Nephron (organoid): ENCODE measurements at regions not wholly inside any gene's neighbourhood (a gene's known extent, or its start where the extent isn't known, plus 50 kb on each side); places are given as distances from the start of the nearest gene placed in this dataset.

Experiments used
- H3K27ac Mint-ChIP-seq, 3 experiments: 2 replicates each; pipeline ENCODE4 v1.8.0; 2020; ENCODE audit warnings: mixed read lengths in 3 of 3, mild to moderate bottlenecking in 2 of 3, moderate library complexity in 1 of 3
- H3K27me3 Mint-ChIP-seq: 2 replicates; pipeline ENCODE4 v1.8.0; 2021; ENCODE audit warnings: low read depth, mild to moderate bottlenecking, moderate library complexity, mixed read lengths
- H3K36me3 Mint-ChIP-seq: 2 replicates; pipeline ENCODE4 v1.8.0; 2020; ENCODE audit warnings: low read depth, mixed read lengths
- H3K4me1 Mint-ChIP-seq: 2 replicates; pipeline ENCODE4 v1.8.0; 2020; ENCODE audit warnings: mixed read lengths
- H3K4me3 Mint-ChIP-seq, 3 experiments: 2 replicates each; pipeline ENCODE4 v1.8.0; 2020; ENCODE audit warnings: mild to moderate bottlenecking in 3 of 3, mixed read lengths in 3 of 3, moderate library complexity in 2 of 3
- H3K9me3 Mint-ChIP-seq: 2 replicates; pipeline ENCODE4 v1.8.0; 2020; ENCODE audit warnings: mixed read lengths
- TF ChIP-seq, protein P1 (sequence below), 3 experiments: fragments of 200-600 bp; sonication (generic); IDR thresholded peaks; one replicate each; pipeline ENCODE4 v1.5.0; 2021; ENCODE audit warnings: antibody characterized with exemption in 3 of 3; ENCODE audit not compliant: unreplicated experiment in 3 of 3

DNA sequence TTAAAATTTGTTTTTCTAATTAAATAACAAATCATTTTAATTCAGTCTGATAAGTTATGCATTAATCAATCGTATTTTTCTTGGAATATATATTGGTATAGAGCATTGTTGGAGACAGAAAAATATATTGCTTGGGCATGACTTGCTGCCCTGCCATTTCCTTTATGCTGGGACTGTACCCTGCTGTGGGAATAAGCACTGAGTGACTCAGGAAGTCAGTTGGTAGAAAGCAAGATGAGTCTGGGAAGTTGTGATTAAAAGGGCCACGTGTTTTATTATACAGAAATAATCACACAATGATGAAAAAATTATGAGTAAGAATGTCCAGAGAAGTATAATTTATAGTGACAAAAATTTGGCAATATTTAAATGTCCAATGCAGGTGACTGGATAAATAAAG is 139.5 kb downstream of the KIF18A start:
- Mint-ChIP-seq H3K4me1 (no peaks in the 10 kb centered on the region), H3K27ac (no peak overlapping the region), H3K4me3 (no peak overlapping the region), H3K36me3 (no peaks in the 10 kb centered on the region), H3K27me3 (no peaks in the 10 kb centered on the region), H3K9me3 (no peaks in the 10 kb centered on the region)
- TF ChIP-seq, protein P1, sequence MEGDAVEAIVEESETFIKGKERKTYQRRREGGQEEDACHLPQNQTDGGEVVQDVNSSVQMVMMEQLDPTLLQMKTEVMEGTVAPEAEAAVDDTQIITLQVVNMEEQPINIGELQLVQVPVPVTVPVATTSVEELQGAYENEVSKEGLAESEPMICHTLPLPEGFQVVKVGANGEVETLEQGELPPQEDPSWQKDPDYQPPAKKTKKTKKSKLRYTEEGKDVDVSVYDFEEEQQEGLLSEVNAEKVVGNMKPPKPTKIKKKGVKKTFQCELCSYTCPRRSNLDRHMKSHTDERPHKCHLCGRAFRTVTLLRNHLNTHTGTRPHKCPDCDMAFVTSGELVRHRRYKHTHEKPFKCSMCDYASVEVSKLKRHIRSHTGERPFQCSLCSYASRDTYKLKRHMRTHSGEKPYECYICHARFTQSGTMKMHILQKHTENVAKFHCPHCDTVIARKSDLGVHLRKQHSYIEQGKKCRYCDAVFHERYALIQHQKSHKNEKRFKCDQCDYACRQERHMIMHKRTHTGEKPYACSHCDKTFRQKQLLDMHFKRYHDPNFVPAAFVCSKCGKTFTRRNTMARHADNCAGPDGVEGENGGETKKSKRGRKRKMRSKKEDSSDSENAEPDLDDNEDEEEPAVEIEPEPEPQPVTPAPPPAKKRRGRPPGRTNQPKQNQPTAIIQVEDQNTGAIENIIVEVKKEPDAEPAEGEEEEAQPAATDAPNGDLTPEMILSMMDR (IDR thresholded peaks at IDR 0.05; ENCODE audit: unreplicated experiment in 3 of 3) = no peak

DNA sequence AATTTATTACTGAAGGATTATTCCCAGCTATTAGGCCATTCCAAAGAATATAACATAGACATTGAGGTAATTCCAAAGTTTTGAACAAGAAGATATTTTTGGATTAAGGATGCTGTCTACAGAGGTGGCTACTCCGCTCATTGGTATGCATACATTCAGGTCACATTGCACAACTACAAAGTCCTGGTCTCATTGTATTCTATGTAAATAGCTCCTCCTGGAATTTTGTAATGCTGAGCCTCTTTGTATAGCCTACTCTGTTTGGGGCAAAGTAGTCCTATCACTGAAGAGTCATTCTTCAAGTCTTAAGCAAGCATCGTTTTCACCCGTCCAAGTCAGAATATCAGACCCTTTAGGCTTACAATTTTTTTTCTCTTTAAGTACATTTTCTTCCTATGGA is 142.4 kb downstream of the KIF18A start:
- no peaks in the 10 kb centered on the region for H3K9me3 Mint-ChIP-seq
- TF ChIP-seq, protein P1 (IDR thresholded peaks at IDR 0.05; ENCODE audit: unreplicated experiment in 3 of 3) = no peak
- H3K27ac Mint-ChIP-seq = no peak overlapping the region

DNA sequence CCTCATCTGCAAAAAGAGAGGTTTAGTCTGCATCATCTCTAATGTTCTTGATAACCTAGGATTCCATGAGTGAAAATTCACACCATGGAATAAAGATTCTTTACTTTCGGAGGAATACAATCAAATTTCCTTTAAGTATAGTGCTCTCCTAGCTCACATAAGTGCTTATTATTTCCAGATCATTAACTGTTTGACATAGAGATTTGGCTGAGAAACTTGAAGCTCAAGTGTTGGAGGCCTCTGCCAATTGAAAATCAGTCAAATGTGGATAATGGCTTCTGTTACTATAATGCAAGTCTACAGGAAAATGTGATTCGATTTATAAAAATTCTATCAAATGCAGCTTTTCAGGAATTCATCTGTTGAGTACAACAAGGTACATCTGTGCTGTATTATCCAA is 144.6 kb downstream of the KIF18A start:
- Mint-ChIP-seq H3K36me3 (no peaks in the 10 kb centered on the region), H3K27me3 (peaks cover 3% of the 10 kb centered on the region), H3K4me3 (no peak overlapping the region), H3K9me3 (no peaks in the 10 kb centered on the region), H3K27ac (no peak overlapping the region), H3K4me1 (no peaks in the 10 kb centered on the region)
- TF ChIP-seq, protein P1 (IDR thresholded peaks at IDR 0.05; ENCODE audit: unreplicated experiment in 3 of 3) = no peak

More for the DNA sequence above, 142.4 kb downstream of the KIF18A start:
- no peaks in the 10 kb centered on the region for H3K27me3 Mint-ChIP-seq
- no peak overlapping the region for H3K4me3 Mint-ChIP-seq
- no peaks in the 10 kb centered on the region for H3K4me1 Mint-ChIP-seq
- H3K36me3 Mint-ChIP-seq = no peaks in the 10 kb centered on the region

DNA sequence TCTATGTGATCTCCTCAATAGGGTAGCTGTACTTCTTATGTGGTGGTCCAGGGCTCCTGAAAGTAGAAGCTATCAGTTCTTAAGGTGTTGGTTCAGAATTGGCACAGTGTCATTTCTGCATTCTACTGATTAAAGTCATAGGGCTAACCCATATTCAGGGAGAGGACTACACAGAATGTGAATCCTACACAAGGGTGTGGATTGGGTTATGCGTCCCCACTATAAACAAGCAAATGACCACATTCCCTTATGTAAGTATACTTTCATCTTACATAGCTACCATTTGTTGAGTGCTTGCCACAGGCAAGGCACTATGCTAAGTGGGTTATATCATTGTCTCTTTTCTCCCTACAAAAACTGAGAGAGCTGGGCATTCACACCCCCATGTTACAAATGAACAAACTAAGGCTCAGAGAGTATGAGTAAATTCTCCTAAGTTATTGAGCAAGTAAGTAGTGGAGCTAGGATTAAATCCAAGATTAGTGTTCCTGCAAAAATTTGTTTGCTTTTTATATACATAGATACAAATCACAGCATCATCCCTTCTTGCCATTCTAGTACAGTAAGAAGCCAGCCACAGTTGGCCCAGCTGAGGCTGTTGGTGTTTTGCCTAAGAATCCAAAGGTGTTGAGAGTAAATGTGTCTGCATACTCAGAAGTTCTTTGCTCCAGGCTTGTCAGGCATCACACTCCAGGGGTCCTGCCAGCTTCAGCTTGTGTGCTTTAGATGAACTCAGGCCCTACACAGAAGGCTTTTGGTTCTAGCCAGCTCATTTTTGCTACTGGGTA is 157.8 kb downstream of the KIF18A start:
- no peaks in the 10 kb centered on the region for H3K4me1 Mint-ChIP-seq
- H3K4me3 Mint-ChIP-seq = no peak overlapping the region
- peaks cover 2% of the 10 kb centered on the region for H3K9me3 Mint-ChIP-seq
- H3K36me3 Mint-ChIP-seq = no peaks in the 10 kb centered on the region
- H3K27ac Mint-ChIP-seq = no peak overlapping the region
- no peaks in the 10 kb centered on the region for H3K27me3 Mint-ChIP-seq
- TF ChIP-seq, protein P1 (IDR thresholded peaks at IDR 0.05; ENCODE audit: unreplicated experiment in 3 of 3) = no peak

DNA sequence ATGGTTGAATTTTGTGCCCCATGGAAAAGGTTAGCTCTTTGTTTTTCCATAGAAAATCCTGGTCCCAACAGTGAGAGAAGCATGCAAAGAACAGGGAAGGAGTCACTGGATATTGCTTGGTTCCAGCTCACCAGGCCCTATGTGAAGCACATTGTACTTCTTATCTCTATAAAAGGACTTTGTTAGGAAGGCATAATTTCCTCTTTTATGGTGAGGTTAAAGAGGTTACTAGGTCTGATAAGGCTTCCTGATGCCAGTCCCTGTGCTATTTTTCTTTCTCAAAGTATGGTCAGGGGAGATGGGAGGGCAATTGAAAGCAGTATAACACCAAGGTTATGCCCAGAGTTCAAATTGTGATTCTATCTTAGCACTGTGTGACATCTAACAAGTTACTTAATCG is 162.6 kb downstream of the KIF18A start:
- Mint-ChIP-seq H3K36me3 (no peaks in the 10 kb centered on the region), H3K27ac (no peak overlapping the region), H3K4me3 (no peak overlapping the region), H3K4me1 (no peaks in the 10 kb centered on the region), H3K27me3 (no peaks in the 10 kb centered on the region), H3K9me3 (peaks cover 4% of the 10 kb centered on the region)
- TF ChIP-seq, protein P1 (IDR thresholded peaks at IDR 0.05; ENCODE audit: unreplicated experiment in 3 of 3) = no peak

DNA sequence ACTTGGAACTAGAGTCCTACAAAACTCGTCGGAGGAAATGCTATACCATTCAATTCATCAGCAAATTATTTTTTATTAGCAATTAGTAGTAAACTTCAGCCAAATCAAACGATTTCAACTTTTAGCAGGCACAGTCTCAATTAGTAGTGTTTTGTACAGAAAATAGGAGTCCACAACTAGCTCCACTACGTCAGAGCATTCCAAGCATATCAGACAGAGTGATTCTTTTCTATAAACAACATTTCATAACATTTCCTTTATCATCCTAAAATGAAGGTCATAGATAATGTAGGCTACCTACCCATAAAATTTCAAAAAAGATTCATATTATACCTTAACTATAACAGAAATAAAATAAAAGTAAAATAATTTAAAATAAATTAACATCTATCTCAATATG is 169.9 kb downstream of the KIF18A start:
- TF ChIP-seq, protein P1 (IDR thresholded peaks at IDR 0.05; ENCODE audit: unreplicated experiment in 3 of 3) = no peak
- Mint-ChIP-seq H3K27ac (no peak overlapping the region), H3K9me3 (peaks cover 14% of the 10 kb centered on the region), H3K27me3 (peaks cover 4% of the 10 kb centered on the region), H3K4me3 (no peak overlapping the region), H3K36me3 (no peaks in the 10 kb centered on the region), H3K4me1 (no peaks in the 10 kb centered on the region)
